GM19324 (cell line): ENCODE measurements at regions not wholly inside any gene's neighbourhood (a gene's known extent, or its start where the extent isn't known, plus 50 kb on each side); places are given as distances from the start of the nearest gene placed in this dataset.
"Not testable (repeated sequence)": the region's sequence is repeated elsewhere in the genome, so short reads cannot be mapped to it uniquely, and the experiment has no call there.

Experiments
- ATAC-seq: cut with Tn5 transposase; IDR thresholded peaks from one replicate; pipeline ENCODE4 v1.9.1; 2021; ENCODE audit warnings: mild to moderate bottlenecking, moderate library complexity; ENCODE audit not compliant: unreplicated experiment, low FRiP score

- no peak for ATAC-seq
These were observed 213.2 kb downstream of the ANAPC1 start for GRCh38 chr2:111670776-111671175.

GRCh38 chr2:111671426-111672150, 212.4 kb downstream of the ANAPC1 start:
- ATAC-seq = no peak

DNA sequence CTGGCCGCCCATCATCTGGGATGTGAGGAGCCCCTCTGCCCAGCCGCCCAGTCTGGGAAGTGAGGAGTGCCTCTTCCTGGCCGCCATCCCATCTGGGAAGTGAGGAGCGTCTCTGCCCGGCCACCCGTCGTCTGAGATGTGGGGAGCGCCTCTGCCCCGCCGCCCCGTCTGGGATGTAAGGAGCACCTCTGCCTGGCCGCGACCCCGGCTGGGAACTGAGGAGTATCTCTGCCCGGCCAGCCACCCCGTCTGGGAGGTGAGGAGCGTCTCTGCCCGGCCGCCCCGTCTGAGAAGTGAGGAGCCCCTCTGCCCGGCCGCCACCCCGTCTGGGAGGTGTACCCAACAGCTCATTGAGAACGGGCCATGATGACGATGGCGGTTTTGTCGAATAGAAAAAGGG, 211.4 kb downstream of the ANAPC1 start:
- not testable (repeated sequence) for ATAC-seq

- no peak for ATAC-seq
These were observed 210.5 kb downstream of the ANAPC1 start for GRCh38 chr2:111673526-111673925.

GRCh38 chr2:111675419-111676194, 208.4 kb downstream of the ANAPC1 start:
- ATAC-seq = no peak

- no peak for ATAC-seq
These were observed 207.6 kb downstream of the ANAPC1 start for GRCh38 chr2:111676291-111676822.

- ATAC-seq = no peak
These were observed 205.8 kb downstream of the ANAPC1 start for GRCh38 chr2:111678161-111678560.

DNA sequence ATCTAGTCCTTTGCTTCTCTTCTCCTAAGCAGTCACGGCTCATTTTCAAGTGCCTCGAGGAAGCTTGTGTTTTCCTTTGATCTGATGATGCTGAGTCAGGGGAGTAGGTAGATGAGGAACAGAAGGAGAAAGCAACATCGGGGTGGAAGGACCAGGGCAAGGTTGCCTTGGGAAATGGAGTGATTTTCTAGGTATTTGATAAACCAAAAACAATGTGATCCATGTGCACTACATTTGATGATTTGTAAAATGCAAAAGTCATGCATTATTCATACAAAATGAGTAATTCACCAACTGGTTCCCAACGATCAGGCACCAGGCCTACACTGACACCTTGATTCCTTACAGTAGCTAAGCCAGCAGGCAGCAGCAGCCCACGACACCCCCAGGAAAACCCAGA, 205.3 kb downstream of the ANAPC1 start:
- ATAC-seq = no peak

DNA sequence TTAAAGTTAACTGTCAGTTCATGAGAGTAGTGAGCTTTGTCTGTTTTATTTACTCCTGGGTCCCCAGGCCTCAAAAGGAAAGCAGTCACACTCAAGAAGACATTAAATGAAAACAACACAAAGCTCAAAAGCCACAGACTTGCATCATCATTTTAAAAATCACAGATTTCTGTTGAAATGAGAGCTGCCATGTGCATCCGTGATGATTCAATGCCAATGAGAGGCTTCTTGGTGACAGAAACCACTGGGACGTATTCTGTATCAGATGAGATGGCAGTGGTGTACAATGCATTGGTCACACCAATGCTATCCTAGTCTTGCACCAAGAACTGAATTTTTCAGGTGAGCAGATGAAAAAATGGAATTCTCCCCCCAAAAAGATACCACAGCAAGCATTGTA, 204.8 kb downstream of the ANAPC1 start:
- no peak for ATAC-seq

DNA sequence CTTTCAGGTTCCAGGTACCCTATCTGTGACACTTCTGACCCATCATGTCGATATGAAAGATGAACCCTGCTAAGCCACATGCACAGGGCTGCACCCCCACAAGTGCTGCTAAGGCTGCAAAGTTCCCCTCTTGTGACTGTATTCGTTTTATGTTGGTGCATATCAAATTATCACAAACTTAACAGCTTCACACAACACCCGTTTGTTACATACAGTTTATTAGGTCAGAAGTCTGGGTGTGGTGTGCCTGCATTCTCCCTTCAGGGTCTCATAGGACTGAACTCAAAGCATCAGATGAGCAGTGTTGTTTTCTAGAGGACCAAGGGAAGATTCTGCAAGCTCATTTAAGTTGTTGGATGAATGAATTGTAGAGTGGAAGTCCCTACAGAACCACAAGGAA, 199.4 kb downstream of the ANAPC1 start:
- ATAC-seq = no peak

DNA sequence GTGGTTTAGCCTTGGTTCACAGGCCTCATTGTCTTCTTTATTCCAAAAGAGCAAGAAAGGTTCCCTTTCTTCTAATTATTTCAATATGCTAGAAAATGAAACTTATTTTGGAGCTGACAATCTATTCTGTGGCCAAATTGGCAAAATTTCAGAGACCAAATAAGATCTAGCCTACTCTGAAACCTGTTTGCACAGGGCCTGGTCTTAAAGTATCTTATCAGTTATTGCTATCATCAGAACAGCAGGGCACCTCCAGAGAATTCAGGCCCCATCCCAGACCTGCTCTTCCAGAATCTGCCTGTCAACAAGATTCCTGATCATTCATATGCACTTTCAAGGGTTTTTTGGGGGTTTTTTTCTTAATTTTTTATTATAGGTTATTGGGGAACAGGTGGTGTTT, 198.7 kb downstream of the ANAPC1 start:
- ATAC-seq = no peak

GRCh38 chr2:111686994-111687393, 197.0 kb downstream of the ANAPC1 start:
- no peak for ATAC-seq

- no peak for ATAC-seq
These were observed 196.1 kb downstream of the ANAPC1 start for GRCh38 chr2:111687911-111688310.

- ATAC-seq = no peak
These were observed 195.5 kb downstream of the ANAPC1 start for GRCh38 chr2:111688482-111688881.

GRCh38 chr2:111689174-111689573, 194.8 kb downstream of the ANAPC1 start:
- ATAC-seq = no peak

DNA sequence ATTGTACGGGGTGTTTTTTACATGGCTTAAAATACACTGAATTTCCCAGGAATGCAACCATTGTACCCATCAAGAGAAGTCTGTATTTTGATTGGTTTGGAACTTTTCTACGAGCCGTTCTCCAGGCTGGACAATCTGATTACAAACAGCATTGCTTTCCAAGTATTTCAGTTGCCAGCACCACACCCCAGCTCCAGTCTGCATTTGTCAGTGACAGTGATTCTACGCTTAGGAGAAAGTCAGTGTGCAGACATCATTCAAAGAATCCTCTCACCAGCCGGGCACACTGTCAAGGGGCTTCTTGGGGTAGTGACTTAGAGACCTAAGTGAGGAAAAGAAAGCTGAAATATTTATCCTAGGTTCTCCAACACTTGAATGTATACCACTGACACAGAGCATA, 194.1 kb downstream of the ANAPC1 start:
- no peak for ATAC-seq

- no peak for ATAC-seq
These were observed 192.7 kb downstream of the ANAPC1 start for GRCh38 chr2:111691164-111691875.

GRCh38 chr2:111692311-111692710, 191.7 kb downstream of the ANAPC1 start:
- ATAC-seq = no peak

DNA sequence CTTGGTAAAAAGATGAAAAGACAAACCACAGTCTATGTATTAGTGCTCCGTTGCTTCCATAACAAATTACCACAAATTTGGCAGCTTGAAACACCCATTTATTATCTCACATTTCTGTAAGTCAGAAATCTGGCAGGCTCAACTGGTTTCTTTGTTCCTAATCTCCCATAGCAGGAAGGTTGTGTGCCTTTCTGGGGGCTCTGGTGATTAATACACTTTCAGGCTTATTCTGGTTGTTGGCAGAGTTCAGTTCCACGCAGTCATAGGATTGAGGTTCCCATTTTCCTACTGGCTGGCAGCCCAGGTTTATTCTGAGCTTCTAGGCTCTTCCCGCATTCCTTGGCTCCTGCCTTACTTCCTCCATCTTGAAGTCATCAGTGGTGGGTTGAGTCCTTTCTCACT, 189.3 kb downstream of the ANAPC1 start:
- no peak for ATAC-seq

- no peak for ATAC-seq
These were observed 188.5 kb downstream of the ANAPC1 start for GRCh38 chr2:111695441-111696007.

DNA sequence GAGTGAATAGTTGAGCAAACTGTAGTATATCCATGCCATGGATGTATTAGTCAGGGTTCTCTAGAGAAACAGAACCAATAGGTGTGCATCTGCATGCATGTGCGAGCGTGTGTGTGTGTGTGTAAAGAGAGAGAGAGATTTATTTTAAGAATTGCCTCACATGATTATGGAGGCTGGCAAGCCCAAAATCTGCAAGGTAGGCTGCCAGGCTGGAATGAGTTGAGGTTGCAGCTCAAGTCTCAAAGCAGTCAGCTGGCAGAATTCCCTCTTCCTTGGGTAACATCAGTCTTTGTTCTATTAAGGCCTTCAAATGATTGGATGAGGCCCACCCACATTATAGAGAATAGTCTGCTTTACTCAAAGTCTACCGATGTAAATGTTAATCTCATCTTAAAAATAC, 187.8 kb downstream of the ANAPC1 start:
- ATAC-seq = no peak
